ENCODE measurements at regions not wholly inside any gene's neighbourhood (a gene's known extent, or its start where the extent isn't known, plus 50 kb on each side); places are given as distances from the start of the nearest gene placed in this dataset.

- ATAC-seq (ENCODE audit: low read depth) (no peak), DNase-seq (no peak)
- H4K5ac ChIP-seq (ENCODE audit: low read depth, low read length), result no peak overlapping the region
- peaks cover 9% of the 10 kb centered on the region; the same call in 1 of the 2 replicates for H3K9me3 ChIP-seq (ENCODE audit: control insufficient read depth, insufficient read depth, low read length)
- in situ Hi-C loops (cut with MboI; ENCODE audit: low sequenced_read_pairs) (no loop called here), dilution Hi-C loops (cut with HindIII; ENCODE audit: low sequenced_read_pairs, unreplicated experiment) (no loop called here), intact Hi-C loops (cut with micrococcal nuclease) (no loop called here)
- H3K18ac ChIP-seq (ENCODE audit: low read depth, low read length), result no peak overlapping the region
- no peak overlapping the region for H2AK9ac ChIP-seq (replicated peaks; ENCODE audit: low read depth, low read length, poor library complexity)
- H2AFZ ChIP-seq (replicated peaks; ENCODE audit: low read length, poor library complexity), result no peak overlapping the region
- H4K20me1 ChIP-seq (ENCODE audit: insufficient read depth, low read length), result no peaks in the 10 kb centered on the region
- H3K23ac ChIP-seq (ENCODE audit: low read depth, low read length), result no peak overlapping the region
- H3K36me3 ChIP-seq (ENCODE audit: control insufficient read depth, insufficient read depth, low read length), result no peaks in the 10 kb centered on the region
- H3K4me3 ChIP-seq (ENCODE audit: insufficient read depth, low read depth, low read length), result no peak overlapping the region
- POLR2A ChIA-PET (ENCODE audit: unreplicated experiment), result no interaction called here
- H3K27me3 ChIP-seq (ENCODE audit: control insufficient read depth, insufficient read depth, low read length), result no peaks in the 10 kb centered on the region
- no peak overlapping the region for H4K8ac ChIP-seq (ENCODE audit: low read depth in 2 of 2, low read length in 2 of 2)
- CTCF ChIA-PET, result no interaction called here
- no peak overlapping the region for H2BK5ac ChIP-seq (ENCODE audit: low read depth, low read length, poor library complexity, severe bottlenecking)
- H2BK120ac ChIP-seq (ENCODE audit: low read depth, low read length), result no peak overlapping the region
- no peak overlapping the region for H2BK15ac ChIP-seq (ENCODE audit: low read depth, low read length)
- no peak overlapping the region for H2AK5ac ChIP-seq (ENCODE audit: low read depth, low read length)
- no peak overlapping the region for H4K91ac ChIP-seq (ENCODE audit: insufficient read depth, low read depth, low read length)
- no peak overlapping the region for H2BK20ac ChIP-seq (ENCODE audit: low read depth, low read length)
- no peaks in the 10 kb centered on the region for H3K79me1 ChIP-seq (ENCODE audit: low read depth in 1 of 2, low read length in 2 of 2)
- no CpG with 5 or more reads among the region's 1 CpG for WGBS, 2 experiments (ENCODE audit: extremely low coverage in 2 of 2, insufficient read length in 1 of 2)
- H3K4me1 ChIP-seq (ENCODE audit: control insufficient read depth, insufficient read depth, low read length), result no peaks in the 10 kb centered on the region
- H3K9ac ChIP-seq (ENCODE audit: low read depth, low read length), result no peak overlapping the region
- H3K27ac ChIP-seq (ENCODE audit: insufficient read depth, low read length), result no peak overlapping the region
- no TSS peak for BruUV-seq (replicated peaks)
- H3K4me2 ChIP-seq (ENCODE audit: low read depth, low read length), result no peak overlapping the region
- no peak overlapping the region for H3K56ac ChIP-seq (ENCODE audit: extremely low read depth, insufficient read depth, low read length)
- H3K4ac ChIP-seq (ENCODE audit: low read depth, low read length), result no peak overlapping the region
- H3K9me1 ChIP-seq (ENCODE audit: insufficient read depth, low read length), result no peaks in the 10 kb centered on the region
- no peak overlapping the region for H3K14ac ChIP-seq (replicated peaks; ENCODE audit: low read depth, low read length)
- TF ChIP-seq FOS (IDR thresholded peaks at IDR 0.05; ENCODE audit: low read depth, low read length) (no peak), BHLHE40 (IDR thresholded peaks at IDR 0.05; ENCODE audit: low read depth, low read length) (no peak), RAD21 (IDR thresholded peaks at IDR 0.05; ENCODE audit: low read length) (no peak), NFE2L2 (IDR thresholded peaks at IDR 0.05; ENCODE audit: low read depth, low read length) (no peak), CHD1 (IDR thresholded peaks at IDR 0.05; ENCODE audit: low read depth, low read length) (no peak), RCOR1 (IDR thresholded peaks at IDR 0.05; ENCODE audit: insufficient replicate concordance, low read length) (no peak), CEBPB (IDR thresholded peaks at IDR 0.05; ENCODE audit: low read depth, low read length) (no peak), SMC3 (IDR thresholded peaks at IDR 0.05; ENCODE audit: low read depth, low read length) (no peak), MXI1 (IDR thresholded peaks at IDR 0.05; ENCODE audit: borderline replicate concordance, low read depth, low read length) (no peak), RFX5 (IDR thresholded peaks at IDR 0.05; ENCODE audit: low read depth, low read length) (no peak), POLR2A (IDR thresholded peaks at IDR 0.05; ENCODE audit: low read depth, low read length) (no peak), MAFK (IDR thresholded peaks at IDR 0.05; ENCODE audit: low read depth, low read length) (no peak), ELK1 (IDR thresholded peaks at IDR 0.05; ENCODE audit: borderline replicate concordance, low read depth, low read length) (no peak), CTCF (conservative IDR thresholded peaks at IDR 0.05; ENCODE audit: low read depth, low read length) (no peak), MAZ (IDR thresholded peaks at IDR 0.05; ENCODE audit: borderline replicate concordance, low read depth, low read length) (no peak)
Measured at GRCh38 chr10:8431511-8431910, 377.0 kb downstream of the GATA3 start.

Data from IMR-90 (cell line).